ENCODE measurements at regions not wholly inside any gene's neighbourhood (a gene's known extent, or its start where the extent isn't known, plus 50 kb on each side); places are given as distances from the start of the nearest gene placed in this dataset.
A peak's percentile ranks its signal among the peaks of the same experiment; 100 is the strongest.
"Not testable (repeated sequence)": the region's sequence is repeated elsewhere in the genome, so short reads cannot be mapped to it uniquely, and the experiment has no call there.

DNA sequence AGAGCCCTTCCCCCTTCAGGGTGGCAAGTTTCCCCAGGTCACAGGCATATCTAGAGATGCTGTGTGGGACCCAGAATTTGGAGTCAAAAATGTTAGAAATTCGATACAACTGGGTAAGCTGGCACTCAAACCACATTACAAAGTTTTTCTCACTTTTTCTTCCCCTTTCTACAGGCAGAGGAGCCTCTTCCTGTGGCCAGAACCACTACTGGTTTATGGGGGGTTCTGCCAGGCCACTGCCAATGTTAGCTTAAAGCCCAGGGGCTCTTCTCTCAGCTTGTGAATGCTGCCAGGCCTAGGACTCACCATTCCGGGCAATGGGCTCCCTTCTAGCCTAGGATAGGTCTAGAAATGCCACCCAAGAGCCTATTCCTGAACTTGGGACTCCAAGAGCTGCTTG, 617.9 kb upstream of the PHF14 start:
- no peak for DNase-seq

DNA sequence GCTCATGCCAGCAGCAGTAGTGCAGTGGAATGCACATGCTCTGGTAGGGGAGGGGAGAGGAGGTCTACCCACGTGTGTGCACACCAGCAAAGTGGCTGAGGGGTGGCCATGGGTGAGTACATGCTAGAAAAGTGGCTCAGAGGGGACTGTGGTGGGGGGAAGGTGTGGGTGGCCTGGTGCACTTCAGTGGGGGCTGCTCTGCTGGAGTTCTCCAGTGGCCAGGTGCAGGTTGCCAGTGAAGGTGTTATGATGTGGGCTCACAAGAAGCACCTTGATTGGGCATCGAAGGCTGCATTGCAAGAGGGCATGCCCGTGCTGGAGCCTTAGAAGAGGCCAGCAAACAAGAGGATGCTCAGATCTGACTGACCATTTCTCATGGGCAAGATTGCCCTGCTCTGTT, 613.6 kb upstream of the PHF14 start:
- no peak for DNase-seq

DNA sequence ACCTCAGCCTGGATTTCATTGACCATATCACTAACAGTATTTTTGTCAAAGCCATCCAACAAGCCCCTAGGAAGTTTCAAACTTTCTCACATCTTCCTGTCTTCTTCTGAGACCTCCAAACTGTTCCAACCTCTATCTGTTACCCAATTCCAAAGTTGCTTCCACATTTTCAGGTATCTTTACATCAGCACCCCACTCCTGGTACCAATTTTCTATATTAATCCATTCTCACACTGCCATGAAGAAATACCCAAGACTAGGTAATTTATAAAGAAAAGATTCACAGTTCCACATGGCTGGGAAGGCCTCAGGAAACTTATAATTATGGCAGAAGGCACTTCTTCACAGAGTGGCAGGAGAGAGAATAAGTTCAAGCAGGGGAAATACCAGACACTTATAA, 571.9 kb upstream of the PHF14 start:
- no peak for DNase-seq

DNA sequence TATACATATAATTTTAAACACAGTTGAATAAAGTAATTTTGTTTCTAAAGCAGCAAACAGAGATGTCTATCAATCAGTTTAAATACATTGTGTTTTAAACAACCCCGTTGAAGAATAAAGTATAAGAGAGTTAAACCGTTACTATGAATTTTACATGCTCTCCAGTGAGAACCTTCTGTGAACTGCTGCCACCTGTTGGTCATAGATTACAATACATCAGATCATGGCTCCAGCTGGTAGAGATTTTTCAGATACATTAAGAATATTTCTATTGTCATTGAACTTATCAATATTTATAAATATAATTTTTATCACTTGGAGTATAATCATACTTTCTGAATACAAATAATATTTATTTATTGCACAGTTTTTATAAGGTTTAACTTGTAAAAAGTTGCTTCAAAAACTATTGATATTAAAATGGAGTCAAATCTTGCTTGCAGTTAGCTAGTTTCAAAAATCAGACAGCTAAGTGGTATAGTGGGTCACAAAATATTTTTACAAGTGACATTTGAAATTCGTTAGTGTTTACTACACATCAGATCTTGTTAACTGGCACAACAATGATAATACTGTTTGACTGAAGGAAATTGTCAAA, 561.2 kb upstream of the PHF14 start:
- DNase-seq, result peak; percentile 7

DNA sequence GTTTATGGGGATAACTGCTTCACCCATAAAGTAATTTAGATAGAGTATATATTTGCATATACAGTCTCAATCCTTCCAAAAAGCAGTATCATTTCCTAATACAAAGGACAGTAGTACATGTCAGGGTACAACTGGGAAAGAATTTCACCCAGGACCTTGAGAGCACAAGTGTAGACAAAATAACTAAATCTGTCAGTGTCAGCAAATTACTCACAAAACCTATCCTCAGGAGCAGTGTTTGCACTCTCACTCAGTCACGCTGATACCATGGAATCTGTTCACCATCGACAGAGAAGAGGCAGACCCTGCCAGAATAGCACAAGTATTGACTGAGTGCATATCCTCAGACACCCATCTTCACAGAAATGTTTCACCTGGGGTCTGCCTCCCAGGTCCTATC, 554.7 kb upstream of the PHF14 start:
- DNase-seq, result no peak

DNA sequence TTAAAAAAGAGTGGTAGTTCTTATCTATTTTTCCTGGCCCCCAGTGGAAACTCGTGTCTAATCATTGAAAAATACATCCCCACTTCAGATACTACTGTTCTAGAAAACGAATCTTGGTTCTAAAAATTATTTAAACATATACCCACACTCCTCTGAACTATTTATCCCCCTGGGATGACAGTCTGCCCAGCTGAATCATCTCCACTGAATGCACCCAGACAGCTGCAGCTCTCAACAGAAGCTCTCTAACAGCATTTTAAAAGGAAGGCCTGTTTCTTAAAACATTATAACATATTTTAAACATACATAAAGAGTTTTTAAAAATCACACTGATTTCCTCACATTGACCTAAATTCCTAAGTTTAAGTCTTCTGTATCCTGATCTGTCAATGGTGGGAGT, 544.6 kb upstream of the PHF14 start:
- no peak for DNase-seq

DNA sequence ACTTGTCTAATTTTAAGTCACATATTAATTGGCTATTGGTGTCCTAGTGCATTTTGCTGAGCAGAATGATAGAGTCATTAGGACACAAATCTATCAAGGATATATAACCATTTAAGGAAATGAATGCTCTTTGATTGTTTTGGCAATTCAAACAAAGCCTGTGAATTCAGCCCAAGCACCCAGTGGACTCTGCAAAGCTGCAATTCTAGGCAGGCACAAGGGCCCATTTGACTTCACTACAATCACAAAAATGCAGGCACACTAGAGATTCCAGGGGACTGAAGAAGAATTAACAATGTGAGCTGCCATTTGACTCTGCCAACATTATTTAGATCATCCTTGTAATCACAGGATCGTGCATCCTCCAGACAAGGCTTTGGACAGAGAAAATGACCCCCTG, 544.2 kb upstream of the PHF14 start:
- DNase-seq, result no peak

DNA sequence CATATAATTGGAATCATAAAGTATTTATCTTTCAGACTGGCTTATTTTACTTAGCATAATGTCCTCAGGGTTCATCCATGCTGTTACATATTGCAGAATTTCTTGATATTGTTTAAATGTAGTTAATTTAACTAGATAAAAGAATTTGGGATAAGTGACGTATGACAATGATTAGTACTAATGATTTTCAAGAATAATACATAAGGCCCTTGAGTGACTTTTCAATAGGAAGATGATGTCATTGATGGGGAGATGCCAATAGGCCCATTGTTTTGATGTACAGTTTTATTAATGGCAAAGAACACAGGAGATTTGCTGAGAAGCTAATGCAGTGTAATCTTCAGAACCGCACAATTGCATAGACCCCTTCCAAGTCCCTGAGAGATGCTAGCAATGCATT, 537.4 kb upstream of the PHF14 start:
- no peak for DNase-seq

DNA sequence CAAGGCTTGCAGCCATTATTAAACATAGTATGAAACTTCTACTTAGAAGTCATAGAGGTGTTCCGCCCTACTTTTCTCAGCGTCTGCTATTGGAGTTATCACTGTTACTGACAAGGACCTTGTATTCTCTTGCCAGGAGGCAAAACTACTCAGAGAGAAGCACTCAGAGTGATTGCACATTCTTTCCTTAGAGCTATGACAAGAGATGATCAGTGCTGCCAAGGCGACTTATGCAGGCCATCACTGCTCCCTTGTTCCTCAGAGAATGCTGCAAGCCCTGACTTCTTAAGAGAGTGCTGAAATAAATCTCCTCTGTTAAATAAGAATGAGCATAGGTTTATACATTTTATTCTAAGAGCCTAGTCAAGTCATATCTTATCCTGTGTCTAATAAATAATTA, 534.6 kb upstream of the PHF14 start:
- DNase-seq, result no peak

DNA sequence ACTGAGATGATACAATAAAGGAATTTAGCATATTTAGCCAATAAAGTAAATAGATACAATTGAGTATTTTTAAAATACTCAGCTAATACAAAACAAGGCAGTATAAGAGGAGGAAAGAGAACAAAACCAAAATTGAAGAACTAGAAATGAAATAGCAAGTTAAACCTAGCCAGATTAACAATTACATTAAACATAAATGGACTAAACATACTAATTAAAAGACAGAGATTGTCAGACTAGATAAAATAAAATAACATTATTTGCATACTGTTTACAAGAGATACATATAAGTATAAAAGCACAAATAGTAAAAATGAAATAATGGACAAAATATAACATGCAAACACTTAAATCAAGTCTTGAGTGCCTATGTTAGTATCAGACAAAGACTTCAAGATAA, 517.7 kb upstream of the PHF14 start:
- DNase-seq, result no peak

DNA sequence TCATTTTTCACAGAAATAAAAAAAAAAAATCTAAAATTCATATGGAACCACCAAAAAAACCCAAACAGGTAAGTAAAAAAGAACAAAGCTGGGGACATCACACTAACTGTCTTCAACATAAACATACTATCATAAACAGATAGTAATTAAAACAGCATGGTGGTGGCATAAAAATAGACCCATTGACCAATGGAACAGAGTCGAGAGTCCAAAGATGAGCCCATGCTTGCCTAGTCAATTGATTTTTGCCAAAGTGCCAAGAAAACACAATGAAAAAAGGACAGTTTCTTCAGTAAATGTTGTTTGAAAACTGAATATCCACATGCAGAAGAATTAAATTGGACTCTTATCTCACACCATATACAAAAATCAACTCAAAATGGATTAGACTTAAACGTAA, 513.2 kb upstream of the PHF14 start:
- no peak for DNase-seq

DNA sequence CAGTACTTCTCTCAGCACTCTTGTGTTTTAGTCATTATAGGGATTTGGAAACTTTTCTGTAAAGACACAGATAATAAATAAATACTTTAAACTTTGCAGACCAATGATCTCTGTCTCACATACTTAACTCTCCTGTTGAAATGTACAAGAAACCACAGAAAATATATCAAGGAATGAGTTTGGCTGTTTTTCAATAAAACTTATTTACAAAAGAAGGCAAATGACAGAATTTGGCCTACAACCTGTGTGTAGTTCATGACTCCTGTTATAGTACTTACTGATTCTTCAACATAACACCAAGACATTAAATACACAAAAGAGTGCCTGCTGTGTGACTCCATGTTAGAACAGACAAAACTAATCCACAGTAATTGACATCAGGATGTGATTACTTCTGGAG, 510.0 kb upstream of the PHF14 start:
- no peak for DNase-seq

DNA sequence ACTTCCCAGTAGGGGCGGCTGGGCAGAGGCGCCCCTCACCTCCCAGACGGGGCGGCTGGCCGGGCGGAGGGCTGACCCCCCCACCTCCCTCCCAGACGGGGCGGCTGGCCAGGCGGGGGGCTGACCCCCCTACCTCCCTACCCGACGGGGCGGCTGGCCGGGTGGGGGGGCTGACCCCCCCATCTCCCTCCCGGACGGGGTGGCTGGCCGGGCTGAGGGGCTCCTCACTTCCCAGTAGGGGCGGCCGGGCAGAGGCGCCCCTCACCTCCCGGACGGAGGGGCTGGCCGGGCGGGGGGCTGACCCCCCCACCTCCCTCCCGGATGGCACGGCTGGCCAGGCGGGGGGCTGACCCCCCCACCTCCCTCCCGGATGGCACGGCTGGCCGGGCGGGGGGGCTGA, 508.1 kb upstream of the PHF14 start:
- not testable (repeated sequence) for DNase-seq

DNA sequence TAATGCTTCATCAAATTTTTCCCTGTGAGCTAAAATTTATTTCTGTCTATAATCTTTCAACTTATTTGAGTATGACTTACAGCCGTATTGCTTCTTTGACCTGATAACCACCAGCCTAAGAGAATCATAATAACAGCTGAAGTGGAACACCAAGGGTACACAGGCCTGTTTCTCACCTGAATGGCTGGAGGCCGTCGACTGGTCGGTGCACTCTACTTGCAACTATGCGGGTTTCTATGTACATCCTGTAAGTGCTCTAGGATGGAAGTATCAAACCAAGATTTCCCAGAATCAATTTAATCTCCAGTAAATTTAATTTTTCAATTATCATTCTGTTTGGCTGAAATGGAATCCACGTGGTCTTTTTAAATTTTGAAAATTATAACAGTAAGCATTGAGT, 504.8 kb upstream of the PHF14 start:
- no peak for DNase-seq

DNA sequence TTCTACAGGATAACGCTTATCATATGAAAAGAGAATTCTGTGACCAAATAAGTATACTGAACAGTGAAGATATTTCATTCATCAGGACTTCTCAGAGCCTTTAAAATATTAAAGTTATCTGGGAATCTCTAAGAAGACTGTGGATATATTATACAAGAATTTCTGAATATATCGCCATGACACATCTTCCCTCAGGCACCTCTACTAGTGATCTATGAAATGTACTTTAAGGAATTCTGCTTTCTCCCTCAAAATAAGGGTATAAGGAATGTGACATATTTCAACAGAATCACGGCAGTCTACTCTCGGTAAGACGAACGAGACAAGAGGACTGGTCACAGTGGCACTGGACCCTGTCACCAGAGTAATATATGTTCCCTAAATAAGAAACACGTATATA, 504.2 kb upstream of the PHF14 start:
- no peak for DNase-seq

DNA sequence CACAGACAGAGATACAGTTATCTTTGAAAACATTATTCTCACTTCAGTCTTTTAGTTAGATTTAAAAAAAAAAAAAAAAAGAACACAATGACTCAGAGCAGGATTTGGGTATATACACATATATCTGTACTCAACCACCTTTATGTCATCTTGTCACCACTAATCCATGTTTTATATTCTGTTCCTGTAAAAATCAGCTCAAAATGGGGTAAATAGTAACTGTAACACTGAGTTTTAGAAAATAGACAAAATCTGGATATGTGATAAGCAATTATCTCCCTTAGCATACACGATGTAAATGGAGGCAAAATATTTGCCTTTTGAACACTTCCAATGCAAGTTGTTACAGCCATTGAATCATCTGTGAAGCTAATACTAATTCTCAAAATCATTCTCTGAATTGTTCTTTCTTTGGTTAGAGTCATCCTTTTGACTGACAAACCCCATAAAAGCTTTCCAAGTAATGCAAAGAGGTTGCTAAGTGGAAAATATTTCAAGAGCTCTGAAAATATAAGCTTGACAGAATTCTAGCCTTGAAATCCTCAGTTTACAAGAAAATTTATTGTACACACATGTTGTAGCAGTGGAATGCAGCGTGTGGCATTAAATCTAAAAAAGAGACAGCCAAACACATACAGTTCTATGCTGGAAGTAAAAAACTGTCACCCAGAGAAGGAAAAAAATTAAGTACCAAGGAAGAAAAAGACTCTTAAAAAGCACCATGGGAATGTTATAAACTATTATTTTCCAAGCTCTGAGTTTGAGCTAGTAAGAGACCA, 502.2 kb upstream of the PHF14 start:
- no peak for DNase-seq

DNA sequence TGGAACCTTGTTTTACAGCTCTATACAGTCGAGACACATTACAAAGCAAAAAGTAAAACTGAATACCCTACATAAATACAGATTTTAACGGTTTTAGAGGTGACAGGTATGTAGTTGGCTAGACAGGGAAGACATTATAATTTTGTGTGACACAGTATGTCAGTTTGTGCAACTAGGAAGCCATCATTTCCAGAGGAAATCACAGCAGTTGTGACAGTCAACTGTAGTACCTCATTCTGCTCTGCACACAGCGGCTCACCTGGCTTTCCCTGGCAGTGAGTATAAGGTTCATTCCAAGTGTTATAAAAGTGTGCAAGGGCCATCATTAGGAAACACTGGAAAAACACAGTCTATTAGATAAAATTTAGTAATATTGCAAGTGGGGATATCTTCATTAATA, 501.6 kb upstream of the PHF14 start:
- no peak for DNase-seq

DNA sequence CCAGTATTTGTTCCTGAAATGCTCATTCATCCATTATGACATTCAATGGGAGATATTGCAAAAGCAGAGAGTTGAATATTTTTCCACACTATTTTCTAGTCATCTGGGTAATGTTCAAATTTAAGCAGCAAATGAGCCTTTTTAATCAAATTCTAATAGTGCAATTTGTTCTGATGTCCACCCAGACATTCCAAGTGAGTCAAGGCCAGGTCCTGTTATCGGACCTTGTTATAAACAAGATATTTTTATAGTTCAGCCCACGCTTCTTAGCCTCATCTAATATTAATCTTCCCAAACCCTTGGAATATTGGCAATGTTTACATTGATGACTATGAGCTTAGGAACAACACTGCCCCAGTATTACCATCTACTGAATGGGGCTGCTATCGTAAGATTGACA, 500.1 kb upstream of the PHF14 start:
- no peak for DNase-seq

DNA sequence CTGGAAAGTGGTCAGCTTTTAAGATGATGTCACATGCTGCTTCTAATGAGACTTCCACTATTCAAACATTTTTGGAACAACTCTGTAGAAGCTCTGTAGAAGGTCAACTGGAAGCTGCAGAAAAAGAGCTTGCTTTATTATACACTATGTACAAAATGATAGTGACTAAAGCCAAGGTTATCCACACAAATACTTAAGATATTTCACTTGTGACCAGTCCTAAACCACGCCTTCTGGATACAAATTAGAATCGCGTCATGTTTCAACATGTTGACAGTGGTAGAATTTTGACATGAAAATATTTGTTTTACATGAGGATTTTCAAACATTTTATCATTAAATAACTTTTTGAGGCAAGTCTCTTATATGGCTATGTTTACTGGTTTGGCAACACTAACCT, 499.6 kb upstream of the PHF14 start:
- no peak for DNase-seq

DNA sequence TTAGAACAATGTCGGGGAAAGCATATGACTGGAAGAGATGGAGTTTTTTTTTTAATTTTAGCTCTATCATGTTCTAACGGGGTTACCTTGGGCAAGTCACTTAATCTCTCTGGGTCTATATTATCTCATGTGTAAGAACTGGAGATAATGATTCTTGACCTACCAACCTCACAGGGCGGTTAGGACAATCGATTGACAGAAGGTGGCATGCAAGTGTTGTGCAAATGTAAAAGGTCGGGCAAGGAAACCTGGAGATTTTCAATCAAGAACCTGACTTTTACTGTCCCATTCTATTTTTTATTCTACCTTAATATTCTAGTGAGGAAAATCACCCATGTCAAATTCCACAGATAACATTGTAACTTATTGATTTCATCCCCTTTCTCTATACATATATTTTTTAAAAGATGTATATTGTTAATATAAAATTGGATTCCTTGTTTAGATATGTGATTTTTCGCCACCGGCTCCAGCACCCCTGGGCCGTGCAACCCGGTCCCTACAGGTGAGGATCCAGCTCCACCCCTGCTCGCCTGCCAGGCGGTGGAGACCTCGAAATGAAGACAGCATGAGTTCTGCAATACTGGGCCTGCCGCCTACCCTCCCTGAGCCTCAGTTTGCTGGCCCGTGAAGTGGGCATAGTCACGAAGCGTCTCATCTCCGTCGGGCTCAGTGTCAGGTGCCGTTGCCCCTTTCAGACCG, 497.6 kb upstream of the PHF14 start:
- DNase-seq, result no peak

DNA sequence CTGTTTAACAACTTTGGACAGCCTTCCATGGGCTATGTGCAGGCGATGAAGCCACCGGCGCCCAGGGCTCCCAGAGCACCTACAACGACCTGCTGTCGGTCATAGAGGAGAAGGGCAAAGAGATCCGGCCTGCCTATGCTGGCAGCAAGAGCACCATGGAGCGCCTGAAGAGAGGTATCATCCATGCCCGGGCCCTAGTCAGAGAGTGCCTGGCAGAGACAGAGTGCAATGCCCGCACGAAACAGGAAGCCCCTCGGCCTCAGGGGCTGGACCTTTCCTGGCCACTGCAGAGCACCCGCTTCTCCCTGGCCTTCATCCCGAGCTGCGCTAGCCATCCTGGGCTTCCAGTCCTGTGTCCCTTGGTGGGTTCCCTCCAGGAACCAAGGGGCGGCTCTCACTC, 497.0 kb upstream of the PHF14 start:
- DNase-seq, result no peak

DNA sequence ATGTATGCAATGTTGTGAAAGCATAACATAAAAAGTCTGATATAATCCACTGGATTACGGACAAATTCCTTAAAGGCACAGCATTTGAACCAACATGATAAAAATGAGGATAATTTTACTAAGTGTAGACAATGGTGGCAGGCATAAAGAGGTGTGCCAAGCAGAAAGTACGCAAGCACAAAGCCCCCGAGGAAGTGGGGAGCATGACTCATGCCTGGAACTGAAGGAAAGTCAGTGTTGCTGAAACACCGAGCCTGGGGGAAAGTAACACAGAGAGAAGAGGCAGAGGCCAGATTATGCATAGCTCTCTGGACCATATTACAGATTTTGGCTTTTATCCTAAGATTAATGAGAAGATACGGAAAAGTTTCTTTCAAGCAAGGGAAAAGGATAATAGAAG, 490.0 kb upstream of the PHF14 start:
- DNase-seq, result no peak

DNA sequence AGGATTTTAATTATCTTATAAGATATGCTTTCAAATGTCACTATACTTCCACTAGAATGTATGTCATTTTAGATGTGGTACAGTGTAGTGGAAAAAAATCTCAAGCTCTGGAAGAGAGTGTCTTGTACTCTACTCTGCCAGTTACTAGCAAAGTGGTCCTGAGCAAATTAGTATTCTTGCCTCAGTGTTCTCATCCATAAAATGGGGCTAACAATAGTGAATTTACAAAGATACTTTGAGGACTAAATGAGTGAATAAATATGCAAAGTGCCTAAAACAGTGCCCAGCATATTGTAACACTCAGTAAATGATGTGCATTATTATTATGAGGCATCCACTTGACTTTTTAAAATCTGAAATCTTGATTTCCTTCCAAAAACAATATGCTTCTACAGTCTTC, 488.9 kb upstream of the PHF14 start:
- DNase-seq, result no peak

DNA sequence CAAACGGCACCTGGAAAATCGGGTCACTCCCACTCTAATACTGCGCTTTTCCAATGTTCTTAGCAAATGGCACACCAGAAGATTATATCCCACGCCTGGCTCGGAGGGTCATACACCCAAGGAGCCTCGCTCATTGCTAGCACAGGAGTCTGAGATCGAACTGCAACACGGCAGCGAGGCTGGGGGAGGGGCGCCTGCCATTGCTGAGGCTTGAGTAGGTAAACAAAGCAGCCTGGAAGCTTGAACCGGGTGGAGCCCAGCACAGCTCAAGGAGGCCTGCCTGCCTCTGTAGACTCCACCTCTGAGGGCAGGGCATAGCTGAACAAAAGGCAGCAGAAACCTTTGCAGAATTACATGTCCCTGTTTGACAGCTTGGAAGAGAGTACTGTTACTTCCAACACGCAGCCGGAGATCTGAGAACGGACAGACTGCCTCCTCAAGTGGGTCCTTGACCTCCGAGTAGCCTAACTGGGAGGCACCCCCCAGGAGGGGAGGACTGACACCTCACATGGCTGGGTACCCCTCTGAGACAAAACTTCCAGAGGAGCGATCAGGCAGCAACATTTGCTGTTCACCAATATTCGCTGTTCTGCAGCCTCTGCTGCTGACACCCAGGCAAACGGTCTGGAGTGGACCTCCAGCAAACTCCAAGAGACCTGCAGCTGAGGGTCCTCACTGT, 472.3 kb upstream of the PHF14 start:
- DNase-seq, result not testable (repeated sequence)
